Peyer's patch (tissue), 4 donors: ENCODE measurements at regions not wholly inside any gene's neighbourhood (a gene's known extent, or its start where the extent isn't known, plus 50 kb on each side); places are given as distances from the start of the nearest gene placed in this dataset.

Experiments used
- POLR2A ChIP-seq, 2 donors: fragments of 450-650 bp; IDR thresholded peaks; one replicate each; pipeline ENCODE4 v1.5.1; 2017; ENCODE audit warnings: antibody characterized with exemption in 2 of 2, mild to moderate bottlenecking in 2 of 2, moderate library complexity in 2 of 2
- TF ChIP-seq, protein P1 (sequence below), 6 experiments: fragments of 450-650 bp in 4 of 6; fragments of 200-600 bp in 2 of 6; sonication (generic) in 1 of 6; IDR thresholded peaks; one replicate each; pipeline ENCODE4 v1.5.1; 2017 to 2019; ENCODE audit warnings: antibody characterized with exemption in 6 of 6, mild to moderate bottlenecking in 3 of 6, moderate library complexity in 1 of 6

DNA sequence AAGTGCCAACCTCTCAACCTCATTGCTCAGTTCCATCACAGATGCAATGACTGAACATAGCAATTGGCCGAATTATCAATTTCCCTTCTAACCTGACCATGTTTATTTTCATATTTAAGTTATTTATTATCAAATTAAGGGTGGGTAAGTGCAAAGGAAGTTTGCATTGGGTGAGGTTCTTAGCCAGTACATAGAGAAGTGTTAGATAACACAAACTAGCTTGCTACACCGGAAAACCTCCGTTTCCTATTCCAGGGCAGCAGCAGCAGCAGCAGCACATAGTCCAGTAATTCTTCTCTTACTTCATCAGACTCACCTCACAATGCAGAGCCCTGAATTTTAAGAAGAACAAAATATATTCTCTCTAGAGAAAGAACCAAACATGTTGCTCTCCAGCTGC is 200.5 kb upstream of the OR4E1 start:
- TF ChIP-seq, protein P1, sequence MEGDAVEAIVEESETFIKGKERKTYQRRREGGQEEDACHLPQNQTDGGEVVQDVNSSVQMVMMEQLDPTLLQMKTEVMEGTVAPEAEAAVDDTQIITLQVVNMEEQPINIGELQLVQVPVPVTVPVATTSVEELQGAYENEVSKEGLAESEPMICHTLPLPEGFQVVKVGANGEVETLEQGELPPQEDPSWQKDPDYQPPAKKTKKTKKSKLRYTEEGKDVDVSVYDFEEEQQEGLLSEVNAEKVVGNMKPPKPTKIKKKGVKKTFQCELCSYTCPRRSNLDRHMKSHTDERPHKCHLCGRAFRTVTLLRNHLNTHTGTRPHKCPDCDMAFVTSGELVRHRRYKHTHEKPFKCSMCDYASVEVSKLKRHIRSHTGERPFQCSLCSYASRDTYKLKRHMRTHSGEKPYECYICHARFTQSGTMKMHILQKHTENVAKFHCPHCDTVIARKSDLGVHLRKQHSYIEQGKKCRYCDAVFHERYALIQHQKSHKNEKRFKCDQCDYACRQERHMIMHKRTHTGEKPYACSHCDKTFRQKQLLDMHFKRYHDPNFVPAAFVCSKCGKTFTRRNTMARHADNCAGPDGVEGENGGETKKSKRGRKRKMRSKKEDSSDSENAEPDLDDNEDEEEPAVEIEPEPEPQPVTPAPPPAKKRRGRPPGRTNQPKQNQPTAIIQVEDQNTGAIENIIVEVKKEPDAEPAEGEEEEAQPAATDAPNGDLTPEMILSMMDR (IDR thresholded peaks at IDR 0.05): no peak
- no peak for TF ChIP-seq POLR2A (IDR thresholded peaks at IDR 0.05)
